DND-41 (cell line): ENCODE measurements at regions not wholly inside any gene's neighbourhood (a gene's known extent, or its start where the extent isn't known, plus 50 kb on each side); places are given as distances from the start of the nearest gene placed in this dataset.

Source experiments
- ATAC-seq: fragments of 200-7000 bp; cut with Tn5 transposase; 3 replicates; pipeline ENCODE4 v1.9.1; 2021; ENCODE audit warnings: low read depth; ENCODE audit not compliant: insufficient read depth
- DNase-seq: peaks from one replicate; pipeline ENCODE4 v3.0.0-alpha.2; 2020
- H2AFZ ChIP-seq: 2 replicates; pipeline ENCODE4 v1.6.0; 2012; ENCODE audit warnings: low read depth, low read length
- H3K27ac ChIP-seq: 2 replicates; pipeline ENCODE4 v1.5.1; 2012; ENCODE audit warnings: low read length, inconsistent platforms
- H3K27me3 ChIP-seq: fragments of 200-600 bp; sonication (generic); 2 replicates; pipeline ENCODE4 v1.6.0; 2012; ENCODE audit warnings: low read length, mild to moderate bottlenecking, inconsistent platforms; ENCODE audit not compliant: insufficient read depth, poor library complexity
- H3K36me3 ChIP-seq: 2 replicates; pipeline ENCODE4 v1.5.1; 2012; ENCODE audit warnings: low read length, inconsistent platforms; ENCODE audit not compliant: insufficient read depth
- H3K4me1 ChIP-seq: 2 replicates; pipeline ENCODE4 v1.5.1; 2012; ENCODE audit warnings: mild to moderate bottlenecking, low read length; ENCODE audit not compliant: insufficient read depth
- H3K4me2 ChIP-seq: 2 replicates; pipeline ENCODE4 v1.6.0; 2012; ENCODE audit warnings: mild to moderate bottlenecking, moderate library complexity, low read length, inconsistent platforms; ENCODE audit not compliant: insufficient read depth
- H3K4me3 ChIP-seq, 2 experiments: fragments of 200-600 bp in 1 of 2; shearing (Covaris generic) in 1 of 2; 2 replicates each; pipeline ENCODE4 v1.5.1; 2012 to 2016; ENCODE audit warnings: inconsistent platforms in 2 of 2, low read length in 2 of 2, mild to moderate bottlenecking in 2 of 2, low read depth in 1 of 2, moderate library complexity in 1 of 2
- H3K79me2 ChIP-seq: 2 replicates; pipeline ENCODE4 v1.6.0; 2012; ENCODE audit warnings: low read length, inconsistent platforms; ENCODE audit not compliant: insufficient read depth
- H3K9ac ChIP-seq: 2 replicates; pipeline ENCODE4 v1.6.0; 2012; ENCODE audit warnings: low read depth, mild to moderate bottlenecking, inconsistent platforms, low read length, moderate library complexity
- H3K9me3 ChIP-seq: 2 replicates; pipeline ENCODE4 v1.5.1; 2012; ENCODE audit warnings: low read length, moderate library complexity, mild to moderate bottlenecking, inconsistent platforms; ENCODE audit not compliant: insufficient read depth, severe bottlenecking
- H4K20me1 ChIP-seq: 2 replicates; pipeline ENCODE4 v1.6.0; 2012; ENCODE audit warnings: low read length; ENCODE audit not compliant: insufficient read depth
- EZH2 ChIP-seq: IDR thresholded peaks from 3 replicates; pipeline ENCODE4 v1.6.1; 2012; ENCODE audit warnings: borderline replicate concordance, low read depth, mild to moderate bottlenecking, moderate library complexity, low read length, inconsistent platforms; ENCODE audit not compliant: severe bottlenecking
- TF ChIP-seq, protein P1 (sequence below): IDR thresholded peaks from 2 replicates; pipeline ENCODE4 v1.5.1; 2012; ENCODE audit warnings: borderline replicate concordance, low read length, moderate library complexity, mild to moderate bottlenecking; ENCODE audit not compliant: poor library complexity, severe bottlenecking; ENCODE audit errors: extremely low read depth

DNA sequence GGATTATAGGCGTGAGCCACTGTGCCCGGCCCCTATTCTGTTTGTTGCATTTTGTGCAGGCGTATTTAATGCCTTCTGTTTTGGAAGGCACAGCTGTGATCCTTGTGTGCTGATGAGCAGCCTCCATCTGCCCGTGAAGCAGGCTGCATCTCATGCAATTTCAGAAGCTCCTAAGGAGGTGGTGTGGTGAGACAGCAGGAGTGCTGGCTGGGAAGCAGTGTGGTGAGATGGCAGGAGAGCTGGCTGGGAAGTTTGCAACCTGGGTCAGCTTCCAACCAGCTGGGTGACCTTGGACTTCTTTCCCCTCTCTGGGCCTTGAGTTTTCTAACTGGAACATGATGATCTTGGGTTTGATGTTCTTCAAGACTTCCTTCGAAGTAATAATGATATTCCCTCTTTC lies 525.1 kb downstream of the TBC1D22A start:
- H3K79me2 ChIP-seq, result no peaks in the 10 kb centered on the region
- no peak for ATAC-seq
- TF ChIP-seq, protein P1, sequence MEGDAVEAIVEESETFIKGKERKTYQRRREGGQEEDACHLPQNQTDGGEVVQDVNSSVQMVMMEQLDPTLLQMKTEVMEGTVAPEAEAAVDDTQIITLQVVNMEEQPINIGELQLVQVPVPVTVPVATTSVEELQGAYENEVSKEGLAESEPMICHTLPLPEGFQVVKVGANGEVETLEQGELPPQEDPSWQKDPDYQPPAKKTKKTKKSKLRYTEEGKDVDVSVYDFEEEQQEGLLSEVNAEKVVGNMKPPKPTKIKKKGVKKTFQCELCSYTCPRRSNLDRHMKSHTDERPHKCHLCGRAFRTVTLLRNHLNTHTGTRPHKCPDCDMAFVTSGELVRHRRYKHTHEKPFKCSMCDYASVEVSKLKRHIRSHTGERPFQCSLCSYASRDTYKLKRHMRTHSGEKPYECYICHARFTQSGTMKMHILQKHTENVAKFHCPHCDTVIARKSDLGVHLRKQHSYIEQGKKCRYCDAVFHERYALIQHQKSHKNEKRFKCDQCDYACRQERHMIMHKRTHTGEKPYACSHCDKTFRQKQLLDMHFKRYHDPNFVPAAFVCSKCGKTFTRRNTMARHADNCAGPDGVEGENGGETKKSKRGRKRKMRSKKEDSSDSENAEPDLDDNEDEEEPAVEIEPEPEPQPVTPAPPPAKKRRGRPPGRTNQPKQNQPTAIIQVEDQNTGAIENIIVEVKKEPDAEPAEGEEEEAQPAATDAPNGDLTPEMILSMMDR, result no peak
- TF ChIP-seq EZH2, result no peak
- H3K4me3 ChIP-seq, result no peak overlapping the region
- H3K4me2 ChIP-seq, result no peak overlapping the region
- no peak overlapping the region for H2AFZ ChIP-seq
- no peak overlapping the region for H3K27ac ChIP-seq
- H4K20me1 ChIP-seq, result no peaks in the 10 kb centered on the region; the same call in 1 of the 2 replicates
- H3K27me3 ChIP-seq, result peaks cover 5% of the 10 kb centered on the region
- H3K9ac ChIP-seq, result no peak overlapping the region
- H3K4me1 ChIP-seq, result no peaks in the 10 kb centered on the region
- no peaks in the 10 kb centered on the region for H3K9me3 ChIP-seq
- no peaks in the 10 kb centered on the region for H3K36me3 ChIP-seq
- no peak for DNase-seq

DNA sequence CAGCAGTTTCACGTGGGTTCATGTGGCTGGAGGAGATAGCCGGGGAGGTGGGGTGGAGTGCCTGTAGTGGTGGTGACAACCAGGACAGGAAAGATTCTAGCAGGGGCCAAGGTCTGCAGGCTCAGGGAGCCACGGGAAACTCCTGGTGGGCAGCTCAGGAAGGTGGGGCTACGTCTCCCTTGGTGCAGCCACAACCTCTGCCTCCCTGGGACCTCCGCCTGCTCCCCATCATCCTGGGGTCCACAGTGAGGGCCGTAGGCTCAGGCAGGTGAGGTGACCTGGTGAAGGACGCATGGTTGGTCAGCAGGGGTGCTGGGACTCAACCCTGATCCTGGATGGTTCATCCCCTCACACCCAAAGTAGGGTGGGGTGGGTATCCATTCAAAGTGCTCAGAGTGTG lies 524.1 kb downstream of the TBC1D22A start:
- no peaks in the 10 kb centered on the region for H3K4me1 ChIP-seq
- H4K20me1 ChIP-seq, result no peaks in the 10 kb centered on the region; the same call in 1 of the 2 replicates
- no peak overlapping the region for H3K4me3 ChIP-seq
- TF ChIP-seq EZH2, result no peak
- TF ChIP-seq, protein P1, result no peak
- peaks cover 5% of the 10 kb centered on the region for H3K27me3 ChIP-seq
- H3K9ac ChIP-seq, result no peak overlapping the region
- ATAC-seq (no peak), DNase-seq (no peak)
- no peak overlapping the region for H3K4me2 ChIP-seq
- H2AFZ ChIP-seq, result no peak overlapping the region
- H3K27ac ChIP-seq, result no peak overlapping the region
- H3K79me2 ChIP-seq, result no peaks in the 10 kb centered on the region
- no peaks in the 10 kb centered on the region for H3K9me3 ChIP-seq
- H3K36me3 ChIP-seq, result no peaks in the 10 kb centered on the region

DNA sequence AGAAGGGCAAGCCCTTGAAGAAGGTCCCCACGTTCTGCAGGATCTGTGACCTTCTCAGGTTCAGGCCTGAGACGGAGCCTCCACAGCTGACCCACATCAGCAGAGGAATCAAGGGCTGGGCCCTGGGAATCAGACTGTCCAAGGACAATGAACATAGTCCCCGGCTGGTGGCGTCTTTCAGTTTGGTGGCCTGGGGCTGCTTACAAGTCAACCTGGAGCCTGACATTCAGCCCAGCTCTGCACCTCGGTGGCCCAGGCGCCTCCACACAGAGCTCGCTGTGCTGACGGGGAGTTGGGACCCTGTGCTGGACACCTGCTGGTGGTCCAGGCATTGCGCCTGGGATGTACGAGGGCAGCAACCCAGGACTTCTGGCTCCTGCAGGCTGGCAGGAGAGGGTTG lies 523.5 kb downstream of the TBC1D22A start:
- H2AFZ ChIP-seq, result no peak overlapping the region
- DNase-seq, result no peak
- H3K79me2 ChIP-seq, result no peaks in the 10 kb centered on the region
- H3K4me1 ChIP-seq, result no peaks in the 10 kb centered on the region
- no peak overlapping the region for H3K4me2 ChIP-seq
- H4K20me1 ChIP-seq, result no peaks in the 10 kb centered on the region; the same call in 1 of the 2 replicates
- no peaks in the 10 kb centered on the region for H3K36me3 ChIP-seq
- no peak for ATAC-seq
- peaks cover 7% of the 10 kb centered on the region for H3K27me3 ChIP-seq
- no peak overlapping the region for H3K4me3 ChIP-seq
- no peak overlapping the region for H3K27ac ChIP-seq
- H3K9ac ChIP-seq, result no peak overlapping the region
- H3K9me3 ChIP-seq, result no peaks in the 10 kb centered on the region
- TF ChIP-seq, protein P1, result no peak
- TF ChIP-seq EZH2, result no peak

DNA sequence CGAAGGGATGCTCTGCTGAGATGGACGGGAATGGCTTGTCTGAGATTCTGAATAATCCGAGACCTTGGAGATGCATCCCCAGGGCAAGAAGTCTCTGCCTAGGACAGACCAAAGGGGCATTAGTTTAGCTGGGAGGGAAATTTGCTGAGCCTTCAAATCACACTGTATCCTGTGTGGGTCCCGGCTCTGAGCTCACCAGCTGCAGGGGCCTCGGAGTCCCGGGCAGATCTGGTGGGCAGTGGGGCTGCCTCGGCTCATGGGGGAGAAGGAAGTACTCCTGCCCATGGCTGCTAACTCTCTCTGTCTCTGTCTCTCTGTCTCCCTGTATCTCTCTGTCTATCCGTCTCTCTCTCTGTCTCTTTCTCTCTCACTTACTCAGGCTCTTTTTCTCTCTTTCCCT lies 522.4 kb downstream of the TBC1D22A start:
- DNase-seq (no peak), ATAC-seq (no peak)
- Histone ChIP-seq H3K27ac (no peak overlapping the region), H3K27me3 (peaks cover 13% of the 10 kb centered on the region), H4K20me1 (no peaks in the 10 kb centered on the region; the same call in 1 of the 2 replicates), H3K9me3 (no peaks in the 10 kb centered on the region), H2AFZ (no peak overlapping the region), H3K9ac (no peak overlapping the region), H3K36me3 (no peaks in the 10 kb centered on the region), H3K4me1 (no peaks in the 10 kb centered on the region), H3K79me2 (no peaks in the 10 kb centered on the region), H3K4me3 (no peak overlapping the region), H3K4me2 (no peak overlapping the region)
- no peak for TF ChIP-seq EZH2
- TF ChIP-seq, protein P1, result no peak
